Testis (tissue), 2 donors: ENCODE measurements at regions not wholly inside any gene's neighbourhood (a gene's known extent, or its start where the extent isn't known, plus 50 kb on each side); places are given as distances from the start of the nearest gene placed in this dataset.

ENCODE experiments used
- DNase-seq: peaks from one replicate; pipeline ENCODE4 v3.0.0-alpha.2; 2019
- H3K27ac ChIP-seq, 2 donors: fragments of 200-600 bp; sonication (generic); one replicate each; pipeline ENCODE4 v1.5.1; 2019
- H3K27me3 ChIP-seq: fragments of 200-600 bp; sonication (generic); one replicate; pipeline ENCODE4 v1.5.1; 2019
- H3K36me3 ChIP-seq: fragments of 200-600 bp; sonication (generic); one replicate; pipeline ENCODE4 v1.5.1; 2017; ENCODE audit warnings: low read depth; ENCODE audit errors: missing control alignments
- H3K4me1 ChIP-seq: fragments of 200-600 bp; sonication (generic); one replicate; pipeline ENCODE4 v1.5.1; 2019
- H3K4me3 ChIP-seq, 2 donors: fragments of 200-600 bp; sonication (generic); one replicate each; pipeline ENCODE4 v1.5.1; 2017 to 2019
- H3K9me3 ChIP-seq: fragments of 200-600 bp; sonication (generic); one replicate; pipeline ENCODE4 v1.5.1; 2017
- POLR2A ChIP-seq: fragments of 450-650 bp; IDR thresholded peaks from one replicate; pipeline ENCODE4 v1.6.1; 2017; ENCODE audit warnings: antibody characterized with exemption, mild to moderate bottlenecking, moderate library complexity
- whole genome bisulfite sequencing, 2 donors: methylation state at CpG; one replicate each; pipeline ENCODE4 v1.1.5; 2018; 5-methylcytosine and 5-hydroxymethylcytosine counted together
- intact Hi-C: fragments of 100-400 bp; cut with DNase I; formaldehyde crosslinking; loops from one replicate; pipeline ENCODE4 v1.15.1; 2023; ENCODE audit warnings: low total_unique reads
- TF ChIP-seq, protein P1 (sequence below), 3 experiments: fragments of 450-650 bp in 2 of 3; fragments of 200-600 bp in 1 of 3; sonication (generic) in 1 of 3; IDR thresholded peaks; one replicate each; pipeline ENCODE4 v1.5.1; 2016 to 2019; ENCODE audit warnings: antibody characterized with exemption in 3 of 3, mild to moderate bottlenecking in 2 of 3, moderate library complexity in 1 of 3

DNA sequence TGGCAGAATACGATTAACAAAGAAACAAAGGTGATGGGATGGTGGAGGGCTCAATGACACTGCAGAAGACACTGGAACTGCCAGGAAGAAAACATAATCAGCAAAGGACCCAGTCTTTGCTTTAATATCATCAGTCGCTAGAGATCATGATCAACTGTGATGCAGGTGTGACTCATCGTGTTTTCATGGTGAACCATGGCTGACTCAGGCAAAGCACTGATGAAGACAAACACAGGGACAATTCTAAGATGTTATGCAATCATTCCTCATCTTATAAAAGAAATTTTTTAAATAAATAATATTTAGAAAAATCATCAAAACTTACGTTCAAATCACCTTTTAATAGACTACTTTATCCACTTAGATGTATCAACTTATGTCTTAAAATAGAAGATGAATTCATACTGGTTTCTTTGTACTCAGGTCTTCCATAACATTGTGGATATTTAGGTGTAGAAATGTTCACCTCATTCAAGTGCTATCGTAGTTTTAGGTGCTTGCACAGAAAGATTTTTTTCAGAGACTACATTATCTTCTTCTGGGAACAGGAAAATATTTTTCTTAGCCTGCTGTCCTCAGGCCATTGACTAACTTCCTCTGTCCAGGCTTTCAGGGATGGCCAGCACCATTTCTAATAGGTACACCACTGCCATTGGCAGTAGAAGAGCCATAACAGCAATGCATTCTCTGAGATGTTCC lies 673.4 kb upstream of the MEF2C start:
- H3K36me3 ChIP-seq = no peaks in the 10 kb centered on the region
- H3K9me3 ChIP-seq = no peaks in the 10 kb centered on the region
- no peak overlapping the region for H3K27ac ChIP-seq
- H3K27me3 ChIP-seq = no peaks in the 10 kb centered on the region
- H3K4me1 ChIP-seq = no peaks in the 10 kb centered on the region
- TF ChIP-seq POLR2A = no peak
- TF ChIP-seq, protein P1, sequence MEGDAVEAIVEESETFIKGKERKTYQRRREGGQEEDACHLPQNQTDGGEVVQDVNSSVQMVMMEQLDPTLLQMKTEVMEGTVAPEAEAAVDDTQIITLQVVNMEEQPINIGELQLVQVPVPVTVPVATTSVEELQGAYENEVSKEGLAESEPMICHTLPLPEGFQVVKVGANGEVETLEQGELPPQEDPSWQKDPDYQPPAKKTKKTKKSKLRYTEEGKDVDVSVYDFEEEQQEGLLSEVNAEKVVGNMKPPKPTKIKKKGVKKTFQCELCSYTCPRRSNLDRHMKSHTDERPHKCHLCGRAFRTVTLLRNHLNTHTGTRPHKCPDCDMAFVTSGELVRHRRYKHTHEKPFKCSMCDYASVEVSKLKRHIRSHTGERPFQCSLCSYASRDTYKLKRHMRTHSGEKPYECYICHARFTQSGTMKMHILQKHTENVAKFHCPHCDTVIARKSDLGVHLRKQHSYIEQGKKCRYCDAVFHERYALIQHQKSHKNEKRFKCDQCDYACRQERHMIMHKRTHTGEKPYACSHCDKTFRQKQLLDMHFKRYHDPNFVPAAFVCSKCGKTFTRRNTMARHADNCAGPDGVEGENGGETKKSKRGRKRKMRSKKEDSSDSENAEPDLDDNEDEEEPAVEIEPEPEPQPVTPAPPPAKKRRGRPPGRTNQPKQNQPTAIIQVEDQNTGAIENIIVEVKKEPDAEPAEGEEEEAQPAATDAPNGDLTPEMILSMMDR (IDR thresholded peaks at IDR 0.05) = no peak
- intact Hi-C loops = no loop called here
- 85% methylated on average over 5 of the region's 5 CpGs for WGBS, 2 donors
- DNase-seq = no peak
- no peak overlapping the region for H3K4me3 ChIP-seq

DNA sequence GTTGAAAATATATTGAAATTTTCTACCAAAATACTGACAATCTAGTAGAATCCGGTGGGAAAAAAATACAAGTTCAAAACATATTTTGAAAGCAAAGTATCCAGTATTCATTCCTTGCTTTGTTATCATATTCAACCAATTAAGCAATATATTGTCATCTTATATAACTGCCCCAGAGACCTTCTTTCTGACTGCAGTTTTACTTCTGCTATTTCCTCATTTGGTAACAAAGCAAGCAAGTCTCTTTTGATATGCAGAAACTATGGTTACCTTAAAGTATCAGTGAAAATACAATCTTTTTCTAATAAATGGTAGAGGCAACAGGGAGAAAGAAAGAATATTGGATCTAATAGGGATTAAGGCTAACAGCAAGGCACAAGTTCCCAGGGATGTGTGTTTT lies 663.7 kb upstream of the MEF2C start:
- no peak for TF ChIP-seq POLR2A
- TF ChIP-seq, protein P1 (IDR thresholded peaks at IDR 0.05) = no peak
- Histone ChIP-seq H3K4me1 (no peaks in the 10 kb centered on the region), H3K9me3 (no peaks in the 10 kb centered on the region), H3K36me3 (no peaks in the 10 kb centered on the region), H3K27ac (no peak overlapping the region), H3K4me3 (no peak overlapping the region), H3K27me3 (no peaks in the 10 kb centered on the region)
- 94% methylated on average over 1 of the region's 1 CpG for WGBS, 2 donors
- no peak for DNase-seq
- intact Hi-C loops = no loop called here

DNA sequence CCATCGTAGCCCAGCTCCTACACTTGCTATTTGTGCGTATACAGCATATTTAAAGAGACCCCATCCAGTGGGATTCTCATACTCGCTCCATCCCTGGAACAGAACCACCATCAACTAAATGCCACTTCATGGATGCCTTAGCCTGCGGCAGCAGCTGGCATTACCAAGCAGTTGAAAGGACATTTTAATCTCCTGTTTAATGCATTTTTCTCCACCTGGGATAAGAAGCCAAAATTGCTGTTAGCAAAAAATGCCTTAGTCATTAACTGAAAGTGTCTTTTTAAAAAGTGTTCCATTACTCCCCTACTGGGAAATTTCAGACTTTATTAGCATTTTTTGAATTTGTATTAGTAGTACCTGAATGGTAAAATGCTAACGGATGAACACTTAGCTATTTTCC lies 662.6 kb upstream of the MEF2C start:
- intact Hi-C loops = no loop called here
- TF ChIP-seq POLR2A = no peak
- Histone ChIP-seq H3K4me3 (no peak overlapping the region), H3K27me3 (no peaks in the 10 kb centered on the region), H3K27ac (no peak overlapping the region), H3K36me3 (no peaks in the 10 kb centered on the region), H3K4me1 (no peaks in the 10 kb centered on the region), H3K9me3 (no peaks in the 10 kb centered on the region)
- no peak for DNase-seq
- 86 to 92% methylated on average over 5 of the region's 5 CpGs for WGBS, 2 donors

DNA sequence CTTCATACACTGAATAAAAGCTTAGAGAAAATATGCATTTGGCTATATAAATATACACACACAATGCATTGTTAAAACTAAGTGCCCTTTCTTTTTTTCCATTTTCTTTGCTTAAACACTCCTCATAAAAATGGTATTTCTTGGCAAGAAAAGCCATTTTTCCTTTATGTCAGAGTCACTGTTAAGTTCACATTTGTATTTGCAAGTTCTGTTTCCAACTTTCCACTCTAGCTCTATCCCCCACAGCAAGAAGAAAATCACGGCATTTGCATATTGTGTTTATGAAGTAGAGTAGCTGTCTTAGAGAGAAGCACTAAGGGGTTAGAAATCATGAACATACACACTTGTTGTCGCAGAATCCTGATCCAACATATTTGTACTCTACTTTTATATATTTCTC lies 662.1 kb upstream of the MEF2C start:
- Histone ChIP-seq H3K27me3 (no peaks in the 10 kb centered on the region), H3K36me3 (no peaks in the 10 kb centered on the region), H3K9me3 (no peaks in the 10 kb centered on the region), H3K4me1 (no peaks in the 10 kb centered on the region), H3K27ac (no peak overlapping the region), H3K4me3 (no peak overlapping the region)
- DNase-seq = no peak
- WGBS, 2 donors = 87% methylated on average over 2 of the region's 2 CpGs
- intact Hi-C loops = no loop called here
- TF ChIP-seq, protein P1 (IDR thresholded peaks at IDR 0.05) = no peak
- no peak for TF ChIP-seq POLR2A

DNA sequence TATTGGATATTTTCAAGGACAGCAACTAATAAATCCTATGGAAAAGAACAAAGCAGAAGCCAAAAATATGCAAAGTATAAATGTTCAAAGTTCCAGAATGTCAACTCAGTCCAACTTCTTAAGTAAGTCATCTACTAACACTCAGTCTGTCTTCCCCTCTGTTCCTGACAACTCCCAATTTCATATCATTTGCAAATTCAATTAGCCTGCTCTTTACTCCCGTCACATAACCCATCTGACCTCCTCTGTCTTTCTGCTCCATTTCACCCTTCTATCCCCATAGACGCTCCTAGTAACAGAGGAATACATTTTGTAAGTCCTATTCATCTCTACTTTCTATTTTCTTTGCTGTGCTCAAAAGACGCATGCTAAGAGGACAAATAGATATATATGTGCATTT lies 659.8 kb upstream of the MEF2C start:
- Histone ChIP-seq H3K9me3 (no peaks in the 10 kb centered on the region), H3K27me3 (no peaks in the 10 kb centered on the region), H3K4me1 (no peaks in the 10 kb centered on the region), H3K4me3 (no peak overlapping the region), H3K36me3 (no peaks in the 10 kb centered on the region), H3K27ac (no peak overlapping the region)
- 67 to 82% methylated on average over 3 of the region's 3 CpGs for WGBS, 2 donors
- no peak for DNase-seq
- intact Hi-C loops = no loop called here
- TF ChIP-seq, protein P1 (IDR thresholded peaks at IDR 0.05) = no peak
- TF ChIP-seq POLR2A = no peak
